SK-N-MC (cell line): ENCODE measurements at regions not wholly inside any gene's neighbourhood (a gene's known extent, or its start where the extent isn't known, plus 50 kb on each side); places are given as distances from the start of the nearest gene placed in this dataset.

Source experiments
- DNase-seq: peaks from one replicate; pipeline ENCODE4 v3.0.0-alpha.2; 2011; ENCODE audit warnings: low read depth, low spot score
- H3K27ac ChIP-seq: fragments of 200-600 bp; sonication (generic); 2 replicates; pipeline ENCODE4 v1.5.1; 2016; ENCODE audit warnings: mixed run types
- H3K36me3 ChIP-seq: fragments of 200-600 bp; sonication (generic); 2 replicates; pipeline ENCODE4 v1.6.1; 2017; ENCODE audit warnings: antibody characterized with exemption, low read length, mixed read lengths; ENCODE audit not compliant: insufficient read depth
- H3K4me3 ChIP-seq: fragments of 200-600 bp; sonication (generic); 2 replicates; pipeline ENCODE4 v1.5.1; 2016
- H3K9ac ChIP-seq: fragments of 200-600 bp; sonication (generic); 2 replicates; pipeline ENCODE4 v1.8.0; 2017; ENCODE audit warnings: mixed run types, mixed read lengths; ENCODE audit not compliant: insufficient read length
- H3K9me3 ChIP-seq: fragments of 200-600 bp; sonication (generic); 2 replicates; pipeline ENCODE4 v1.6.1; 2017; ENCODE audit warnings: low read depth, mild to moderate bottlenecking, antibody characterized with exemption, low read length, moderate library complexity, mixed read lengths
- EZH2 ChIP-seq: fragments of 200-600 bp; sonication (generic); IDR thresholded peaks from one replicate; pipeline ENCODE4 v1.6.1; 2017; ENCODE audit warnings: antibody characterized with exemption
- FOXP2 ChIP-seq: optimal IDR thresholded peaks from 2 replicates; pipeline ENCODE3; 2011; ENCODE audit warnings: mild to moderate bottlenecking, moderate library complexity; ENCODE audit not compliant: insufficient read depth; ENCODE audit errors: extremely low read length, control extremely low read depth
- POLR2AphosphoS5 ChIP-seq: IDR thresholded peaks from 2 replicates; pipeline ENCODE4 v1.6.1; 2012; ENCODE audit warnings: mild to moderate bottlenecking, low read depth, low read length, borderline replicate concordance

GRCh38 chr1:29586215-29586614, 349.9 kb downstream of the PTPRU start:
- DNase-seq = no peak
- no peaks in the 10 kb centered on the region for H3K9me3 ChIP-seq
- H3K4me3 ChIP-seq = no peak overlapping the region
- H3K27ac ChIP-seq = no peak overlapping the region
- H3K36me3 ChIP-seq = no peaks in the 10 kb centered on the region
- H3K9ac ChIP-seq = no peak overlapping the region
- TF ChIP-seq FOXP2 (no peak), POLR2AphosphoS5 (no peak), EZH2 (no peak)

- Histone ChIP-seq H3K9ac (no peak overlapping the region), H3K36me3 (no peaks in the 10 kb centered on the region), H3K27ac (no peak overlapping the region), H3K9me3 (no peaks in the 10 kb centered on the region), H3K4me3 (no peak overlapping the region)
- DNase-seq = no peak
- TF ChIP-seq EZH2 = no peak
- no peak for TF ChIP-seq FOXP2
- TF ChIP-seq POLR2AphosphoS5 = no peak
Measured at GRCh38 chr1:29585656-29586055, 349.3 kb downstream of the PTPRU start.

- Histone ChIP-seq H3K4me3 (no peak overlapping the region), H3K36me3 (no peaks in the 10 kb centered on the region), H3K9me3 (no peaks in the 10 kb centered on the region), H3K9ac (no peak overlapping the region), H3K27ac (no peak overlapping the region)
- TF ChIP-seq POLR2AphosphoS5 (no peak), EZH2 (no peak), FOXP2 (no peak)
- DNase-seq = no peak
Measured at GRCh38 chr1:29585201-29585600, 348.9 kb downstream of the PTPRU start.

- DNase-seq = no peak
- Histone ChIP-seq H3K9me3 (no peaks in the 10 kb centered on the region), H3K36me3 (no peaks in the 10 kb centered on the region), H3K4me3 (no peak overlapping the region), H3K27ac (no peak overlapping the region), H3K9ac (no peak overlapping the region)
- TF ChIP-seq EZH2 (no peak), POLR2AphosphoS5 (no peak), FOXP2 (no peak)
Measured at GRCh38 chr1:29584776-29585175, 348.5 kb downstream of the PTPRU start.

GRCh38 chr1:29584362-29584761, 348.0 kb downstream of the PTPRU start:
- H3K9me3 ChIP-seq = no peaks in the 10 kb centered on the region
- no peak for DNase-seq
- H3K27ac ChIP-seq = no peak overlapping the region
- H3K36me3 ChIP-seq = no peaks in the 10 kb centered on the region
- H3K4me3 ChIP-seq = no peak overlapping the region
- no peak overlapping the region for H3K9ac ChIP-seq
- TF ChIP-seq POLR2AphosphoS5 (no peak), FOXP2 (no peak), EZH2 (no peak)

- no peak for DNase-seq
- Histone ChIP-seq H3K36me3 (no peaks in the 10 kb centered on the region), H3K9me3 (no peaks in the 10 kb centered on the region), H3K9ac (no peak overlapping the region), H3K27ac (no peak overlapping the region), H3K4me3 (no peak overlapping the region)
- no peak for TF ChIP-seq FOXP2
- no peak for TF ChIP-seq EZH2
- no peak for TF ChIP-seq POLR2AphosphoS5
Measured at GRCh38 chr1:29583727-29584126, 347.4 kb downstream of the PTPRU start.

GRCh38 chr1:29581256-29581655, 344.9 kb downstream of the PTPRU start:
- H3K27ac ChIP-seq = no peak overlapping the region
- TF ChIP-seq POLR2AphosphoS5 = no peak
- no peak for TF ChIP-seq EZH2
- TF ChIP-seq FOXP2 = no peak
- no peak for DNase-seq
- H3K36me3 ChIP-seq = no peaks in the 10 kb centered on the region
- no peaks in the 10 kb centered on the region for H3K9me3 ChIP-seq
- H3K4me3 ChIP-seq = no peak overlapping the region
- no peak overlapping the region for H3K9ac ChIP-seq

- Histone ChIP-seq H3K9me3 (no peaks in the 10 kb centered on the region), H3K27ac (no peak overlapping the region), H3K9ac (no peak overlapping the region), H3K36me3 (no peaks in the 10 kb centered on the region), H3K4me3 (no peak overlapping the region)
- TF ChIP-seq EZH2 (no peak), POLR2AphosphoS5 (no peak), FOXP2 (no peak)
- no peak for DNase-seq
Measured at GRCh38 chr1:29579821-29580425, 343.6 kb downstream of the PTPRU start.

GRCh38 chr1:29577512-29577911, 341.2 kb downstream of the PTPRU start:
- H3K4me3 ChIP-seq = no peak overlapping the region
- H3K27ac ChIP-seq = no peak overlapping the region
- no peaks in the 10 kb centered on the region for H3K9me3 ChIP-seq
- no peak overlapping the region for H3K9ac ChIP-seq
- TF ChIP-seq FOXP2 (no peak), EZH2 (no peak), POLR2AphosphoS5 (no peak)
- no peaks in the 10 kb centered on the region for H3K36me3 ChIP-seq
- DNase-seq = no peak
